GM18870 (cell line): ENCODE measurements at regions not wholly inside any gene's neighbourhood (a gene's known extent, or its start where the extent isn't known, plus 50 kb on each side); places are given as distances from the start of the nearest gene placed in this dataset.

ENCODE experiments used
- ATAC-seq: cut with Tn5 transposase; IDR thresholded peaks from one replicate; pipeline ENCODE4 v1.9.1; 2021; ENCODE audit warnings: moderate library complexity; ENCODE audit not compliant: unreplicated experiment

GRCh38 chr13:74329962-74330361 lies 195.8 kb upstream of the KLF12 start:
- ATAC-seq = no peak

- no peak for ATAC-seq
Measured at GRCh38 chr13:74325106-74325505, 190.9 kb upstream of the KLF12 start.

- ATAC-seq = no peak
Measured at GRCh38 chr13:74324338-74324737, 190.1 kb upstream of the KLF12 start.

- ATAC-seq = no peak
Measured at GRCh38 chr13:74322562-74322961, 188.4 kb upstream of the KLF12 start.

- no peak for ATAC-seq
Measured at GRCh38 chr13:74320282-74320681, 186.1 kb upstream of the KLF12 start.

- no peak for ATAC-seq
Measured at GRCh38 chr13:74316547-74316946, 182.3 kb upstream of the KLF12 start.

GRCh38 chr13:74306496-74306895 lies 172.3 kb upstream of the KLF12 start:
- ATAC-seq = no peak

- ATAC-seq = no peak
Measured at GRCh38 chr13:74305876-74306275, 171.7 kb upstream of the KLF12 start.

GRCh38 chr13:74301258-74301935 lies 167.2 kb upstream of the KLF12 start:
- no peak for ATAC-seq

GRCh38 chr13:74300162-74300561 lies 166.0 kb upstream of the KLF12 start:
- no peak for ATAC-seq

GRCh38 chr13:74299721-74300120 lies 165.5 kb upstream of the KLF12 start:
- ATAC-seq = no peak

GRCh38 chr13:74298923-74299322 lies 164.7 kb upstream of the KLF12 start:
- no peak for ATAC-seq

- ATAC-seq = peak; percentile 87
Measured at GRCh38 chr13:74289861-74290773, 155.9 kb upstream of the KLF12 start.

- no peak for ATAC-seq
Measured at GRCh38 chr13:74289107-74289506, 154.9 kb upstream of the KLF12 start.

- ATAC-seq = no peak
Measured at GRCh38 chr13:74288361-74288911, 154.2 kb upstream of the KLF12 start.

- ATAC-seq = peak; percentile 30
Measured at GRCh38 chr13:74287724-74288169, 153.5 kb upstream of the KLF12 start.

- no peak for ATAC-seq
Measured at GRCh38 chr13:74280795-74281490, 146.7 kb upstream of the KLF12 start.

- ATAC-seq = no peak
Measured at GRCh38 chr13:74280093-74280794, 146.0 kb upstream of the KLF12 start.

GRCh38 chr13:74278901-74279300 lies 144.7 kb upstream of the KLF12 start:
- no peak for ATAC-seq

- ATAC-seq = no peak
Measured at GRCh38 chr13:74274916-74275315, 140.7 kb upstream of the KLF12 start.

- no peak for ATAC-seq
Measured at GRCh38 chr13:74273581-74273980, 139.4 kb upstream of the KLF12 start.
